HG03571 (cell line): ENCODE measurements at regions not wholly inside any gene's neighbourhood (a gene's known extent, or its start where the extent isn't known, plus 50 kb on each side); places are given as distances from the start of the nearest gene placed in this dataset.

Experiments
- ATAC-seq: cut with Tn5 transposase; IDR thresholded peaks from one replicate; pipeline ENCODE4 v1.9.1; 2021; ENCODE audit not compliant: unreplicated experiment

DNA sequence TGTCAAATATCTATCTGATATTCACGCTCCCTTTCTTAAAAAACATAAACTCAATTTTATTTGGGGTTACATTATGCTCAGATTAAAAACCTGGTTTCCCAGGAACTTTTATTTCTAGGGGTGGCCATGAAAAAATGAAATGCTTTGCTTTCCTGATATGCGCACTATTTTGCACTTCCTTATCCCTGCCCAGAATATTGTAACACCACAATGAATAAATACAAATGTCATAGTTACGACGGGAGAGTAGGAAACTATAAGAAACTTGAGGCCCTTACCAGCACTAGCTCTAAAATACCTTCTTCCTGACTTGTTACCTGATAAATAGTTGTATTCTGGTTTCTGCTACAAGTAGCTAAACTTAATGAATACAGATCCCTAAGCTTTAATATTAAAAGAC, 475.6 kb upstream of the CWC22 start:
- no peak for ATAC-seq

DNA sequence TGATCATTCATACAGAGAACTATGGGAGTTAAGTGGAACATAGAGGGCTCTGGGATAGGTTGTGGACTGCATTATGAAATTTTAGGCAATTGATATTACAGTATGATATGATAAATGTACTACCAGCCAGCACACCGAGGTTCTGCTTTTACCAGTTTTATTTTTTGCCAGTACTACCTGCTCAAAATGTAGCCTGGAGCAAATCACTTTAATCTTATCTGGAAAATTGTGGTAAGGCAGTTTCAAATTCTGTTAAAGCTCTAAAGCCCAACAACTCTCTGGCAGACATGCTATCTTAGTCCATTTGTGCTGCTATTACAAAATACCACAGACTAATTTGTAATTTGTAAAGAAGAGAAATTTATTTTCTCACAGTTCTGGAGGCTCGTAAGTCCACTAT, 474.9 kb upstream of the CWC22 start:
- ATAC-seq = no peak

DNA sequence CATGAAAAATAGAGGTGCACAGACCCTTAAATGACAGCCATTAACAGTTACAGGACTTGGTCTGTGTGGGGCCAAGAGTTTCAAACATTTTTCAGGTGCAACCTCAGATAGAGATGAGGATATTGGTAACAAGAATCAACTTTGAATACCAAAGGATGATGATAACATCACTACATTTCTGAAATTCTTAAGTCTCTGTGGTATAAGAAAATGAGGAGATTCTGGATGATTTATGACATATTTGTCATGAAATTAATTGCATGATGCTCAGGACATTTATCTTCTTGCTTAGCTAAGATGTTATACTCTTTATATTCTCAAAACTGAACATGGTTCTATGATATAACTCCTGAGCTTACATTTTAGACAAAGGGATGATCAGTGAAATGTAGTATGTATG, 471.8 kb upstream of the CWC22 start:
- ATAC-seq = no peak

DNA sequence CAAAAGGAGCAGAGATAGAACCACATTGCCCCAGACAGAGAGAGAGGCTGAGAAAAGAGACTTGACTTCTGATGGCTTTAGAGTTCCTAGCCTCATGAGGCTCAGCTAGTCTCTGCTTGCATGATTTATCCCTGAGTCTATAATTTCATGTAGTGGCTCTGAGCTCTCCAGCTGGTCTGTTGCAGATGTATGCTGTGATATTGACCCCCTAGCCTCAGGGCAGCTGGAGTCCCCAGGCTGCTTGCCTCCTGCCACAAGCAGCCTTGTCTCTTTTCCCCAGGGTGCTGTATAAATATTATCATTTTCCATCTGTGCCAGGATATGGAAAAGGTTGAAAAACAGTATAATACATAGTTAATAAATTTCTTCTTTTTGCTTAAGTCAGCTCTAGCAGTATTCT, 467.6 kb upstream of the CWC22 start:
- no peak for ATAC-seq

DNA sequence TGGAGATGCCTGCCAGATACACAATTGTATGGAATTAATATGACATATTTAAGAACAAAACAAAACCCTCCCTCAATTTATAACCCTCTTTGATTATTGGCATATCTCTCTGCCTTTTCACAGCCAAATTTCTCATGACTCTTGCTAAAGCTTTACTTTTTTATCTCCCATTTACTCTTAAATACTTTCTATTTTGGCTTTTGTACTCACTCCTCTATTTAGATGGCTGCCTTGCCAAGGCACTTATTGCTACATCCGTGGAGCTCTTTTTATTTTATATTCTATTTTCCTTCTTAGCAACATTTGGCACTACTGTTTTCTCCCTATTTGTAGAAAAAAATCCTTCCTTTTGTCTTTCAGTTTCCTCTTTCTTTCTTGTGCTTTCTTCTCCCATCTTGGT, 466.4 kb upstream of the CWC22 start:
- no peak for ATAC-seq

DNA sequence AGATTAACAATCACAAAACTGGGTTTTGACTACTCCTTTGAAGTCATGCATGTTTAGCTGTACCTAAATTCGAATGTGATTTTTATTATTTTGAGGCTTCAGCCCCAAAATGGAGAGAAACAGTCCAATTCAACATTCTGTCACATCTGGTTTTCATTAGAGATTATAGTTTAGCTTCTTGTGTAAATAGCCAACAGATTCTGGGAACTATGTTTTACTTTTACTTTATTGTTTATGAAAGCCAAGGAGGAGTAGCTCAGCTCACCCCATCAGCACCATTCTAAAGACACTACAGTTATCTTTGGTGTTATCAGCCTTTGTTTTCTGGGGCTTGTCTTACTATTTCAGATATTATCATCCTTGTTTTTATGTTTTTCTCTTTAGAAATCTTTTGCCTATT, 465.0 kb upstream of the CWC22 start:
- ATAC-seq = no peak

DNA sequence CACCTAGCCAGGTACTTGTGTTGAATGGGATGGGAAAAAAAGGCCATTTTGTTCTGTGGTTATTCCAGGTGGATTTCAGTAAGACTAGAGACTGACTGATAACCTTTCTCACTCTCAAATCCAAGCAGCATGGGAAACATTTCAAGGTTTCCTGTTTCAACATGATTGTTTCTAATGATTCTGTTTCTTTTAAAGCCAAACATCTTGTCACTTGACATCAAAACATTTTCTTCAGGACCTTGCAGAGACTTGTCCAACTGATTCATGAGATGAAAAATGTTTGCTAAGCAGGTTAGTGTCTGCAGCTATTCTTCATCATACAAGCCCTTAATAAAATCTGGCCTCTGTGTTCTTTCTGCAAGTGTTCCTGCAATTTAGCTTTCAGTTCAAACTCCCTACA, 456.5 kb upstream of the CWC22 start:
- no peak for ATAC-seq

DNA sequence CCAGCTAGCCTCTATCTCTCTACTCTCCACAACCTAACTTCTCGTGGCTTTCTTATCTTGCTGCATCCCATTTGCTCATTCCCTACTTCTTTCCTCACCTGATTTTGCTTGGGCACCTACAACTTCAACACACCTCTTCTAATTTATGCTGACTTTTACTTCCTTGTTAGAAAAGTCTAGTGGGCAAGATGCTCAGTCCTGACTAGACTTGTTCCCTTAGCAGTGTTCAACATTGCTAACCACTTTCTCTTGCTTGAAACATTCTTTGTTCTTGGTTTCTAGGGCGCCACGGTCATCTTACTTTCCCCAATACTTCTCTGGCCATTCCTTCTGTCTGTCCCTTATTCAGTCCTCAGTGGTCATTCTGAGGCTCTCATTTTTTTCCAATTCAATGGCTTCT, 454.7 kb upstream of the CWC22 start:
- ATAC-seq = no peak

DNA sequence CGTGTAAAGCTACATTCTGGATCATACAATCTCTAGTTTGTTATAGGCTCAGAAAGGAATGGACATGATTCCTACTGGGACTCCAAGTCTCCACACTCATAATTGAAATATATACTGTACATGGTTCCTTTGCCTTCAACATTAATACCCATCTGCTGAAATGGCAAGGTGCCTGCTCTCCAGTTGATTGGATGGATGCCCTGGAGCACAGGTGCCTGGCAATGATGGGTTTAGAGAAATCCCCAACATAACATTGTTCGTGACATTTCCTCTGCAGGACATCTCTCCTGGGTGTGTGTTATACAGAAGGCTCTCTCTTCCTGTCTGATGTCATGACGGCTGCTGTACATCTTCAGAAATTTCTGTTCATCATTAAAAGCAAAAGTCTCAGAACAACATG, 449.7 kb upstream of the CWC22 start:
- ATAC-seq = no peak

DNA sequence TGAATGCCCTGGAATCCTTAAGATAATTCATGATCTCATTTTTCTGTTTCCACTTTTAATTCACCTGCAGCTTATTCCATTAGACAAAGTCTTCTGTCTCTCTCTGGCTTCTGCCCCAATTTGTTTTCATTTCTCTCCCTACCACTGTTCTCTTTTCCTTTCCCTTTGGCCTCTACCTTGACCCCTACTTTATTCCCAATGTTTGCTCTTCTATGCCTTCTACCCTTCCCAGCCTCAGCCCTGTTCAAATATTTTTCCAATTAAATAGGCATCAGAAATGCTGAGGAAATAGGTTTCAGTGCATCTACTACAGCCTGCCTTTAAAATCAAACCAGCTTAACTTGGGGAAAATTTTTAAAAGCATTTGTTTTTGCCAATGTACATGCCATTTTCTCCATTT, 443.7 kb upstream of the CWC22 start:
- no peak for ATAC-seq

DNA sequence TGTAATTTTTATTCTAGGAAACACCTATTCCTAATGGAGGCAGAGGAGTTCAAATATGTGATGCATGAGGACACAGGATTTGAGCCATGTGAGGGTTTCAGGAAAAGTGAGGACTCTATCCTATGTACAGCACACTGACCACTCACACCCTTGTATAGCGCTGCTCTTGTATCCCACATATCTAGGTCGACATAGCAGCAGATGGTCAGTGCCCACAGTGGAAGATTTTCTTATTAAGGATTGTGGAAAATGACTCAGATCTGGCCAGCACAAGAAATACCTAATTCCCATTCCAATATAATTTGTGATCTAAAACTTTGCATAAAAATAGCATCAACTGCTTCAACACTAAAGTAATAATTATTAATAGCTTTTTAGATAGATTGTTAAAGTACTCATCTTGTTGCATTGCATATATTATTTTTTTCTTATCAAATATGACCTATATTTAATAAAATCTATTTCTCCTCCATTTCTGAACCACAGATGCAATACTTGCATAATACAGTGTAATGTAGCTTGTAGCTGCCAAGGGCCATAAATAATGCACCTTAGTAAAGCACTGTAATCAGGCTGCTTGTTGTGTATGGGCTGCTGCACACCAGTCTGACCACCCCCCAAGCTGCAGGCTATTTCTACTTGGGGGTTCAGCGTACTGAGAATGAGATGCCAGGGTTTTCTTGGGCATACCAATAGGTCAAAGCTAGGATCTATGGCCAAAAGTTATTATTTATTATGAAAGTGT, 442.2 kb upstream of the CWC22 start:
- ATAC-seq = no peak

DNA sequence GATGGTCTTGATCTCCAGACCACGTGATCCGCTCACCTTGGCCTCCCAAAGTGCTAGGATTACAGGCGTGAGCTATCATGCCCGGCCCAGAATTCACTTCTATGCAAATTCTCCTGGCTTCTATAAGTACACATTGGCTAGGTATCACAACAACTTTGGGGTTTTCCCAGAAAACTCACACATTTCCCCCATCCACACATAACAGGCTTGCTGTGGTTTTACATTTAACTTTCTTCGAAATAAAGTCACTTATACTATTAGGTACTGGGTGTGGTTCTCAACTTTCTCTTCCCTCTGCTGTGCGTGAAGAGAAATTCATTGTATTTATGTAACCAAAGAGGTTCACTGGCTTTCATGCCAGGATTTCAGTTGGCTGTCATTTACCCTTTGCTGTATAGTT, 439.4 kb upstream of the CWC22 start:
- no peak for ATAC-seq

DNA sequence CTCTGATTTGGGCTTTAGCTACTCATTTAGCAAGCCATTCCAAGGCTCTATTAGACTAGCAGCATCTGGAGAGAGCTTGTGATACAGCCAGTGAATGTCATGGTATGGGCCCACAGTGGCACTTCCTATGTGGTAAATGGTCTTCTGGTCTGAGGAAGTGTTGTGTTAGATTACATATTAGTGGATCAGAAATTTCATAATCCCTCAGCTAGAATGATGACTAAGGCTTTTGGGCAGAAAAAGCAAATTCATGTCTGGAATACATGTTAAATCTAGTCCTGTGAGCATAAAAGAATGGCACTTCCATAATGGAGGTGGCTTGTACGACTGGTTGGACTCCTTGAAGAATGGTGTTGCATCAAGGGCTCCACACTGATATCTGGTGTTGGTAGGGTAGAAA, 436.8 kb upstream of the CWC22 start:
- ATAC-seq = no peak

DNA sequence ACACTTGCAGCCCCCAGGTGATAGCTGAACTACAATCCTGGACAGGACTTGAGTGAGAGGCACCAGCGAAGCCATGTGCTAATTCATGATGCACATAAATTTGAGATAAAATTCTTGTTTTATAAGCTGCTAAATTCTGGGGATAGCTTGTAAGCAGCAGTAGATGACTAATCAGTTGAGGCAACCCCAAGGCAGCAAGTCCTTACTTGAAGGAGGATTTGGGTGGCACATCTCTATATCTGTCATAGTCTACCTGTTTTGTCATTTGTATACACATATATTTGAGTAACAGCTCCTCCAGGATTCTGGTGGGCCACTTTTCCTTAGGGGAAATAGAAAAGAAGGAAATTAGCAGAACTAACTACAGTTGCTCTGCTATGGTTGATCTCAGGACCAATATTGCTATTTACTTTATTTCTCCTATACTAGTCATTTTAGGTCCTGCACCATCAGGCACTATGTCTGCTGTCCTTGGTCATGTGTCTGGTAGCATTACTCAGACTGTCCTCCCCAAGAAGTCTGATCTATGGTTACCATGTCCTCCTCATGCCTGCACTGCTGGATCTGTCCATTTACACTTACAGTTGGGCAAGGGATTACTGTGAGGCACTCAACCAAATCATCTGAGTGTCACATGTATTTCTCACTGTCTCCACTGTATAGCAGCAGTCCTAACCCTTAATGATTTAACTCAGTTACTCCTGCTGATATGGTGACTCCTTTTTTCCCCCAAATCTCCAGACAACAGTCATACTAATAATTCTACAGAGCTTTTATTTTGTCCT, 436.0 kb upstream of the CWC22 start:
- no peak for ATAC-seq

DNA sequence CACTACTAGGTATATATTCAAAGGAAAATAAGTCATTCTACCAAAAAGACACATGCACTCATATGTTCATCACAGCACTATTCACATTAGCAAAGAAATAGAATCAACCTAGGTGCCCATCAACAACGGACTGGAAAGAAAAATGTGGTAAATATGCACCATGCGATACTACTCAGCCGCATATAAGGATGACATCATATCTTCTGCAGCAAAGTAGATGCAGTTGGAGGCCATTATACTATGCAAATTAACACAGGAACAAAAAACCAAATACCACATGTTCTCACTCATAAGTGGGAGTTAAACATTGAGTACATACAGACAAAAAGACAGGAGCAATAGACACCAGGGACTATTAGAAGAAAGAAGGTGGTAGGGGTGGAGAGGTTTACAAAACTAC, 412.1 kb upstream of the CWC22 start:
- no peak for ATAC-seq

DNA sequence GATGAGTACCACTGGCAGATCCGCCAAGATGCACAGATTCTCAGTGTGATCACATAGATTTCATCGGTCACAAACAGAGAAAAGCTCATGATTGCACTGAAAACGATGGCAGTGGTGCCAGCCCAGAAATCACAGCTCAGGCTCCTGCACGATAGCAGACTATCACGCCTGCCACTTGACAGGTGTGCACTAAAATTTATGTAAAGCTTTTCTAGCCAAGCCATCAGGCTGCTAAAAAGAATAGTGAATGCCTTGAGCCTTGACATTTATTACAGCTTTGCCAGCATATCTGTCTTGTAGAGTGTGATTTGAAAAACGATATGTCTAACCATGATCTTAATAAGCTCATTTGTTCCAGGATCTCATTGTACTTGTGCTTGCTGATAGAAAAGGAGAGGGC, 409.5 kb upstream of the CWC22 start:
- no peak for ATAC-seq

DNA sequence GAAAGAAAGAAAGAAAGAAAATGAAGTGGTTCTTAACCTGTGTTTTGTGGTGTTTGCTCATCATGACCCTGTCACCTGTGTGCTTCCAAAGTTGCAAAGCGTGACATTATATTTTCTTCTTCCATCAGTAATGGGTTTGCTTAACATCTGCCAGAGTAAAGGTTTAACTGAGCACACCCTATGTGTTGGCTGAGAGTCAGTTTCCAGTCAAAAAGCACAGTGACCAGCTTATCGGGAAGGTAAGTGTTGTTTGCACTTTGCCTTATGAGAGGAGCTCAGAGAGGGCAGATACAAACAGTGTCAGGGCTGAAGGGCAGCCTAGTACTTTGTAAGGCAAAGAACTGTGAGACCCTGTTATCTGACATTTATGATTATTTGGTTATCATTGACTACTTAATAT, 406.2 kb upstream of the CWC22 start:
- no peak for ATAC-seq

DNA sequence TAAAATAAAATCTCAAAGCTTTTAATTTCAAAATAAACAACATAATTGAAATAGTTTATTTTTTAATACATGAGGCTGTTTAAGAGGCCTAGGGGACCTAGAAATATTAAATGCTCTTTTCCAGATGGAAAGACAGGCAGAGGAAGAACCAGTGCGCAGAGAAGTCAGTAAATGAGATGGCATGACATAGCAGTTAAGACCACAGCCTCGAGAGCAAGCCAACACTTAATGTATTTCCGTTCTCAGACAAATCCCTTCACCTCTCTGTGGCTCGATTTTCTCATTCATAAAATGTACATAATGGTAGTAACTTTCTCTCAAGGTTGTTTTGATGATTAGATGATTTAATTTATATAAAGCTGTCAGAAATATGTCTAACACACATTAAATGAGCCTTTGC, 405.1 kb upstream of the CWC22 start:
- no peak for ATAC-seq

DNA sequence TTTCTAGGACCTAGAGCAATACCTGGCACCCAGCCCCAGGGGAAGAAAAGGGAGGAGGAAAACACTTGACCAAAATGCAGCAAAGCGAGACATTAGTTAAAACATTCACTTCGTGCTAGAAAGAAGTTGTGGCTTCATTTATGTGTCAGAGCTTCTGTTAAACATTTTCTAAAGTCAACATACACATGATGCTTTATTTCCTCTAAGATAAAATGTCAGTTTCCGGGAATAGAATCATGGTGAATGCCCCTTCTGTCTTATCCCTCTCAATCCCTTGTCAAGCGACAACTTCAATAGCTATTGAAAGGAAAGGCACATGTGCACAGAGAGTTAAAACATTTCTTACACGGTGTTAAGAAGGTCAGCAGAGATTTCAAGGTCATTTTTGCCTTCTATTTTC, 404.6 kb upstream of the CWC22 start:
- no peak for ATAC-seq

DNA sequence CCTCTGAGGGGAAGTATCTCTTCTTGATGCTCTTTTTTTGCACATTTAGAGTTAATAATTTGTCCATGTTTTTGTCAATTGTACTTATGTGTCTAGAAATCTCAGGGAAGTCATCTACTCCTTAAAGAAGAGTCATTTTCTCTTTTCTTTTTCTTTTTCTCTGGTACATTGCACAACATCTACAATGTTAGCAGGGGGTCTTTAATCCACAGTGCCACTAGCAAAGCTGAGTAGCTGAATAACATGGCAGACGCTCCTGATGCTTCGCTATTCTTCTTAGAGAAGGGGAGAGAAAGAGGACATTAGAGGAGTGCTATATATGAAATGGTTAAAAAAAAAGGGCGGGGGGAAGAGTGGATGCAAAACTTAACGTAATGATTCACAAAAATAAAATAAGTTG, 399.6 kb upstream of the CWC22 start:
- ATAC-seq = no peak

DNA sequence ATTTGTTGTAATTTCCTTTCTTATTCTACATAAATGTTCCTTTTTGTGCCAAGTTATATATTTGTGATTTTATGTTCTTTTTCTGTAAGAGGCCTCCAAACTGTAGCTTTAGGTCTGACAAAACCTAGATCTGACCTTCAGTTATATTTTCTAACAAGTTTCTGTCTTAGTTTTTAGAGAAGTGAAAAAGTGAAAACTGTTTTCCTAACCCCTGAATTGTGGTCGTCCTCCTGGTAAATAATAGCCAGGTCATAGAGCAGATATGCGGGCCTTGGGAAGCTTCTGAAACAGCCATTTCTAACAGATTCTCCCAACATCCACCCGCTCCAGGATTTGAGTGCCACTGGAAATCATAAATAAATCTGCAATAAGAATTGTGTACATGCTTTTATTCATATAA, 398.4 kb upstream of the CWC22 start:
- ATAC-seq = no peak

DNA sequence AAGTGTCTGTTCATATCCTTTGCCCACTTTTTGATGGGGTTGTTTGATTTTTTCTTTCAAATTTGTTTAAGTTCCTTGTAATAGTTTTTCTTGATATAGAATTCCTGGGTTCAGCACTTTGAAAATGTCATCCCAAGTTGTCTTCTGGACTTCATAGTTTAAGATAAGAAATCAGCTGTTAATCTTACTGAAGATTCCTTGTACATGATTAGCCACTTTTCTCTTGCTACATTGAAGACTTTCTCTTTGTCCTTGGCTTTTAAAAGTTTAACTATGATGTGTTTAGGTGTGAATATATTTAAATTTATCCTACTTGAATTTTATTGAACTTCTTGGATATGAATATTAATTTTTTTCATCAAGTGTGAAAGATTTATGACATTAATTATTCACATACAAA, 387.2 kb upstream of the CWC22 start:
- ATAC-seq = no peak
